ENCODE measurements at regions not wholly inside any gene's neighbourhood (a gene's known extent, or its start where the extent isn't known, plus 50 kb on each side); places are given as distances from the start of the nearest gene placed in this dataset.
A peak's percentile ranks its signal among the peaks of the same experiment; 100 is the strongest.

GRCh38 chr4:182019148-182019652 is 224.0 kb upstream of the TENM3 start:
- 95% methylated on average over 2 of the region's 5 CpGs for WGBS (ENCODE audit: insufficient coverage)
- no peak for DNase-seq
- Histone ChIP-seq H3K4me1 (ENCODE audit: control insufficient read depth, insufficient read depth, low read length) (no peaks in the 10 kb centered on the region), H3K4me3 (ENCODE audit: low read length) (no peak overlapping the region), H3K27me3 (ENCODE audit: control insufficient read depth, insufficient read depth, low read length) (no peaks in the 10 kb centered on the region), H3K27ac (ENCODE audit: low read length) (no peak overlapping the region), H3K36me3 (ENCODE audit: control insufficient read depth, insufficient read depth, low read length) (no peaks in the 10 kb centered on the region), H3K9me3 (replicated peaks; ENCODE audit: control insufficient read depth, low read depth, low read length) (no peaks in the 10 kb centered on the region)

- WGBS (ENCODE audit: insufficient coverage), result no CpG with 5 or more reads among the region's 5 CpGs
- H3K4me1 ChIP-seq (ENCODE audit: control insufficient read depth, insufficient read depth, low read length), result no peaks in the 10 kb centered on the region
- H3K36me3 ChIP-seq (ENCODE audit: control insufficient read depth, insufficient read depth, low read length), result no peaks in the 10 kb centered on the region
- no peak overlapping the region for H3K27ac ChIP-seq (ENCODE audit: low read length)
- H3K9me3 ChIP-seq (replicated peaks; ENCODE audit: control insufficient read depth, low read depth, low read length), result no peaks in the 10 kb centered on the region
- H3K27me3 ChIP-seq (ENCODE audit: control insufficient read depth, insufficient read depth, low read length), result no peaks in the 10 kb centered on the region
- DNase-seq, result no peak
- H3K4me3 ChIP-seq (ENCODE audit: low read length), result no peak overlapping the region
Measured at GRCh38 chr4:182022909-182023308, 220.3 kb upstream of the TENM3 start.

GRCh38 chr4:182023469-182023868 is 219.7 kb upstream of the TENM3 start:
- DNase-seq, result no peak
- Histone ChIP-seq H3K4me1 (ENCODE audit: control insufficient read depth, insufficient read depth, low read length) (no peaks in the 10 kb centered on the region), H3K36me3 (ENCODE audit: control insufficient read depth, insufficient read depth, low read length) (no peaks in the 10 kb centered on the region), H3K27me3 (ENCODE audit: control insufficient read depth, insufficient read depth, low read length) (no peaks in the 10 kb centered on the region), H3K27ac (ENCODE audit: low read length) (no peak overlapping the region), H3K9me3 (replicated peaks; ENCODE audit: control insufficient read depth, low read depth, low read length) (no peaks in the 10 kb centered on the region), H3K4me3 (ENCODE audit: low read length) (no peak overlapping the region)
- no CpG with 5 or more reads among the region's 3 CpGs for WGBS (ENCODE audit: insufficient coverage)

GRCh38 chr4:182042945-182043344 is 200.3 kb upstream of the TENM3 start:
- H3K4me3 ChIP-seq (ENCODE audit: low read length), result no peak overlapping the region
- H3K4me1 ChIP-seq (ENCODE audit: control insufficient read depth, insufficient read depth, low read length), result no peaks in the 10 kb centered on the region
- H3K27me3 ChIP-seq (ENCODE audit: control insufficient read depth, insufficient read depth, low read length), result no peaks in the 10 kb centered on the region
- no peak for DNase-seq
- H3K36me3 ChIP-seq (ENCODE audit: control insufficient read depth, insufficient read depth, low read length), result no peaks in the 10 kb centered on the region
- no peak overlapping the region for H3K27ac ChIP-seq (ENCODE audit: low read length)
- WGBS (ENCODE audit: insufficient coverage), result no CpG with 5 or more reads among the region's 8 CpGs
- H3K9me3 ChIP-seq (replicated peaks; ENCODE audit: control insufficient read depth, low read depth, low read length), result no peaks in the 10 kb centered on the region

GRCh38 chr4:182048871-182049270 is 194.3 kb upstream of the TENM3 start:
- WGBS (ENCODE audit: insufficient coverage), result no CpG with 5 or more reads among the region's 1 CpG
- Histone ChIP-seq H3K4me1 (ENCODE audit: control insufficient read depth, insufficient read depth, low read length) (no peaks in the 10 kb centered on the region), H3K4me3 (ENCODE audit: low read length) (no peak overlapping the region), H3K27me3 (ENCODE audit: control insufficient read depth, insufficient read depth, low read length) (no peaks in the 10 kb centered on the region), H3K27ac (ENCODE audit: low read length) (no peak overlapping the region), H3K36me3 (ENCODE audit: control insufficient read depth, insufficient read depth, low read length) (no peaks in the 10 kb centered on the region), H3K9me3 (replicated peaks; ENCODE audit: control insufficient read depth, low read depth, low read length) (no peaks in the 10 kb centered on the region)
- DNase-seq, result no peak

GRCh38 chr4:182056866-182057265 is 186.3 kb upstream of the TENM3 start:
- no peaks in the 10 kb centered on the region for H3K27me3 ChIP-seq (ENCODE audit: control insufficient read depth, insufficient read depth, low read length)
- no peaks in the 10 kb centered on the region for H3K4me1 ChIP-seq (ENCODE audit: control insufficient read depth, insufficient read depth, low read length)
- no peak overlapping the region for H3K4me3 ChIP-seq (ENCODE audit: low read length)
- WGBS (ENCODE audit: insufficient coverage), result 72% methylated on average over 3 of the region's 6 CpGs
- H3K9me3 ChIP-seq (replicated peaks; ENCODE audit: control insufficient read depth, low read depth, low read length), result peaks cover 2% of the 10 kb centered on the region
- no peak for DNase-seq
- H3K27ac ChIP-seq (ENCODE audit: low read length), result no peak overlapping the region
- H3K36me3 ChIP-seq (ENCODE audit: control insufficient read depth, insufficient read depth, low read length), result no peaks in the 10 kb centered on the region

- Histone ChIP-seq H3K4me1 (ENCODE audit: control insufficient read depth, insufficient read depth, low read length) (no peaks in the 10 kb centered on the region), H3K36me3 (ENCODE audit: control insufficient read depth, insufficient read depth, low read length) (no peaks in the 10 kb centered on the region), H3K27me3 (ENCODE audit: control insufficient read depth, insufficient read depth, low read length) (no peaks in the 10 kb centered on the region), H3K27ac (ENCODE audit: low read length) (no peak overlapping the region), H3K9me3 (replicated peaks; ENCODE audit: control insufficient read depth, low read depth, low read length) (peaks cover 2% of the 10 kb centered on the region), H3K4me3 (ENCODE audit: low read length) (no peak overlapping the region)
- DNase-seq, result no peak
- no CpG with 5 or more reads among the region's 3 CpGs for WGBS (ENCODE audit: insufficient coverage)
Measured at GRCh38 chr4:182062458-182062857, 180.7 kb upstream of the TENM3 start.

GRCh38 chr4:182062936-182063335 is 180.3 kb upstream of the TENM3 start:
- Histone ChIP-seq H3K9me3 (replicated peaks; ENCODE audit: control insufficient read depth, low read depth, low read length) (peaks cover 2% of the 10 kb centered on the region), H3K27ac (ENCODE audit: low read length) (no peak overlapping the region), H3K36me3 (ENCODE audit: control insufficient read depth, insufficient read depth, low read length) (no peaks in the 10 kb centered on the region), H3K4me3 (ENCODE audit: low read length) (no peak overlapping the region), H3K4me1 (ENCODE audit: control insufficient read depth, insufficient read depth, low read length) (no peaks in the 10 kb centered on the region), H3K27me3 (ENCODE audit: control insufficient read depth, insufficient read depth, low read length) (no peaks in the 10 kb centered on the region)
- peak; percentile 38 for DNase-seq

GRCh38 chr4:182063651-182064050 is 179.6 kb upstream of the TENM3 start:
- no peak overlapping the region for H3K27ac ChIP-seq (ENCODE audit: low read length)
- no peak overlapping the region for H3K4me3 ChIP-seq (ENCODE audit: low read length)
- peaks cover 2% of the 10 kb centered on the region for H3K9me3 ChIP-seq (replicated peaks; ENCODE audit: control insufficient read depth, low read depth, low read length)
- H3K36me3 ChIP-seq (ENCODE audit: control insufficient read depth, insufficient read depth, low read length), result no peaks in the 10 kb centered on the region
- no peaks in the 10 kb centered on the region for H3K27me3 ChIP-seq (ENCODE audit: control insufficient read depth, insufficient read depth, low read length)
- no CpG with 5 or more reads among the region's 2 CpGs for WGBS (ENCODE audit: insufficient coverage)
- H3K4me1 ChIP-seq (ENCODE audit: control insufficient read depth, insufficient read depth, low read length), result no peaks in the 10 kb centered on the region
- DNase-seq, result no peak

- Histone ChIP-seq H3K36me3 (ENCODE audit: control insufficient read depth, insufficient read depth, low read length) (no peaks in the 10 kb centered on the region), H3K9me3 (replicated peaks; ENCODE audit: control insufficient read depth, low read depth, low read length) (no peaks in the 10 kb centered on the region), H3K4me3 (ENCODE audit: low read length) (no peak overlapping the region), H3K4me1 (ENCODE audit: control insufficient read depth, insufficient read depth, low read length) (no peaks in the 10 kb centered on the region), H3K27ac (ENCODE audit: low read length) (no peak overlapping the region), H3K27me3 (ENCODE audit: control insufficient read depth, insufficient read depth, low read length) (no peaks in the 10 kb centered on the region)
- WGBS (ENCODE audit: insufficient coverage), result 66% methylated on average over 14 of the region's 17 CpGs
- DNase-seq, result no peak
Measured at GRCh38 chr4:182065255-182065654, 177.9 kb upstream of the TENM3 start.

GRCh38 chr4:182066037-182066436 is 177.2 kb upstream of the TENM3 start:
- 100% methylated on average over 1 of the region's 7 CpGs for WGBS (ENCODE audit: insufficient coverage)
- no peak overlapping the region for H3K4me3 ChIP-seq (ENCODE audit: low read length)
- DNase-seq, result no peak

More at GRCh38 chr4:182066037-182066436, 177.2 kb upstream of the TENM3 start:
- Histone ChIP-seq H3K27ac (ENCODE audit: low read length) (no peak overlapping the region), H3K9me3 (replicated peaks; ENCODE audit: control insufficient read depth, low read depth, low read length) (no peaks in the 10 kb centered on the region), H3K36me3 (ENCODE audit: control insufficient read depth, insufficient read depth, low read length) (no peaks in the 10 kb centered on the region), H3K4me1 (ENCODE audit: control insufficient read depth, insufficient read depth, low read length) (no peaks in the 10 kb centered on the region), H3K27me3 (ENCODE audit: control insufficient read depth, insufficient read depth, low read length) (no peaks in the 10 kb centered on the region)

Data from muscle of leg (tissue), 3 donors.